ENCODE measurements at regions not wholly inside any gene's neighbourhood (a gene's known extent, or its start where the extent isn't known, plus 50 kb on each side); places are given as distances from the start of the nearest gene placed in this dataset.
"Not testable (repeated sequence)": the region's sequence is repeated elsewhere in the genome, so short reads cannot be mapped to it uniquely, and the experiment has no call there.

DNA sequence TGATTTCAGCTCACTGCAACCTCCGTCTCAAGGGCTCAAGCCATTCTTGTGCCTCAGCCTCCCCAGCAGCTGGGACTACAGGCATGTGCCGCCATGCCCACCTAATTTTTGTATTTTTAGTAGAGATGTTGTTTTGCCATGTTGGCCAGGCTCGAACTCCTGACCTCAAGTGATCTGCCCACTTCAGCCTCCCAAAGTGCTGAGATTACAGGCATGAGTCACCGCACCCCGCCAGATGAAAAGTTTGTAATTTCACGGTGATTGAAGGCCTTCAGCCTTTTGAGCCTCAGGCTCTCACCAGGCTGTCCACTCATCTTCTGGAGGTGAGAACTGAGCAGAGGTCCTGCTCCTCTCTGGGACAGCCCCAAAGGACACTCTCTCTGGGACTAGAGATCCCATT lies 103.2 kb downstream of the HIF1AN start:
- intact Hi-C loops (cut with micrococcal nuclease) = not testable (repeated sequence)

GRCh38 chr10:100642295-100642994 lies 102.9 kb upstream of the PAX2 start:
- intact Hi-C loops (cut with micrococcal nuclease) = no loop called here

- intact Hi-C loops (cut with micrococcal nuclease) = no loop called here
These were observed 100.3 kb upstream of the PAX2 start for GRCh38 chr10:100645091-100645490.

DNA sequence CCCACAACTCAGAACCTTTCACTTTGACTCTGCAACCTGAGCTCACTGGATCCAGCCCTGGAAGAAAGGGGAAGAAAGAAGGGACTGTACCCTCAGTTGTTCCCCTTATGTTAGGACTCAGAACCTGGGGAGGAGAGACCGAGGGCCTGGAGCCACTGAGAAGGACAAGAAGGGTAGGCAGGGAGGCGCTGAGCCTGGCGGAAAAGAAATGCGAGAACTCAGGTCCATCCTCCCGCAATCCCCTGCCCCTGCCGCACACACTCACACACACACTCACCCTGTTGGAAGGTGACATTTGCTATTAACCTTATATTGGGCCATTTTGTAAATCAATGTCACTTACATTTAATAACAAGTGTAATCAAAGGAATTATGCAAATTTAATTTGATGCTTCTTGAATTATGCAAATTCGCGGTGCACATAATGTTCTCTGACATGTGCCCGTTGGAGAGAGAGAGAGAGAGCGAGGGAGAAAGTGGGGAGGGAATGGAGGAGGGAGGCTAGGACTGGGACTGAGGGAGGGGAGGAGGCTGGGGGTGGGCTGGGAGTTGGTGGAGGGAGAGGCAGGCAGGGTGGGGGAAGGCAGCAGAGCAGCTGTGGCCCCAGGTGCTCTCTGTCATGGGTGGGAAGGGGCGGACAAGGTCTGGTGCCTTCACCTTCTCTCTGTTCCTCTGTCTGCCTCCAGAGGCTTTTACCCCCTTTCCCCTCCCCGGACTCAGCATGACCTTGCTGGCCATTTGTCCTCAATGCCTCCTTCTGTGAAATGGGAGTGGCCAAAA lies 99.6 kb upstream of the PAX2 start:
- intact Hi-C loops (cut with micrococcal nuclease) = no loop called here

GRCh38 chr10:100647928-100648327 lies 97.5 kb upstream of the PAX2 start:
- intact Hi-C loops (cut with micrococcal nuclease) = no loop called here

- intact Hi-C loops (cut with micrococcal nuclease) = loop anchor here (10.0 kb wide), 1 partner anchor 494 kb away; no protein-coding TSS in a partner anchor
These were observed 94.7 kb upstream of the PAX2 start for GRCh38 chr10:100650693-100651092.

- intact Hi-C loops (cut with micrococcal nuclease) = loop anchor here (10.0 kb wide), 1 partner anchor 494 kb away; no protein-coding TSS in a partner anchor
These were observed 94.3 kb upstream of the PAX2 start for GRCh38 chr10:100651099-100651498.

GRCh38 chr10:100651916-100652315 lies 93.5 kb upstream of the PAX2 start:
- intact Hi-C loops (cut with micrococcal nuclease) = loop anchor here (10.0 kb wide), 1 partner anchor 493 kb away; no protein-coding TSS in a partner anchor

- intact Hi-C loops (cut with micrococcal nuclease) = loop anchor here (10.0 kb wide), 1 partner anchor 492 kb away; no protein-coding TSS in a partner anchor
These were observed 92.8 kb upstream of the PAX2 start for GRCh38 chr10:100652406-100653135.

GRCh38 chr10:100653238-100653956 lies 92.0 kb upstream of the PAX2 start:
- intact Hi-C loops (cut with micrococcal nuclease) = loop anchor here (10.0 kb wide), 1 partner anchor 491 kb away; no protein-coding TSS in a partner anchor

- intact Hi-C loops (cut with micrococcal nuclease) = loop anchor here (10.0 kb wide), 1 partner anchor 491 kb away; no protein-coding TSS in a partner anchor
These were observed 91.2 kb upstream of the PAX2 start for GRCh38 chr10:100653957-100654781.

DNA sequence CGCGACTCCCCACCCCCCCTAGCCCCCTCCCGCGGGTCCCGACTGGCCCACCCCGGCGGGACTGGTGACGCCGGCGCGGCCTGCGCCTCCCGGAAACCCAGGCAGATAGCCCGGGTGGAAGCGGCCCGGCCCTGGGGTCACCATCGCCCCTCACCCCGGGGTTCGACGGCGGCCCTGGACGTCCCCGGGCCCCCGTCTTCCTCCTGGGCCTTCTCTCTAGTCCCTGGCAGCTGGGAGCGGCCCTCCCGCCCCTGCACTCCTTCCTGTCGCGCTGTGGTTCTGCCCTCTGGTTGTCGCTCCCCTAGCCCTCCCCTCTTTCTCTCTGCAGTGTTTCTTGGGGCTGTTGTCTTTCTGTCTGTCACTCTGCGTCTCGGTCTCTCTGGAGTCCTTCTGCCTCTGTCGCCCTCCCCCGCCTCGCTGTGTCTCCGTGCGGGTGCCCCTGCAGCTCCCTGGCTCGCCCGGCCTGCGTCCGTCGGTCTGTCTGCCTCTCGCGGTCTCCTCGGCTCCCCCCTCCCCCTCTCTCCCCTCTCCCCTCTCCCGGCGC lies 90.5 kb upstream of the PAX2 start:
- intact Hi-C loops (cut with micrococcal nuclease) = loop anchor here (5.0 to 10.0 kb wide), 4 partner anchors 87 to 572 kb away; partner anchors contain the start of gene LBX1

- intact Hi-C loops (cut with micrococcal nuclease) = loop anchor here (5.0 to 10.0 kb wide), 4 partner anchors 87 to 572 kb away; partner anchors contain the start of gene LBX1
These were observed 90.0 kb upstream of the PAX2 start for GRCh38 chr10:100655326-100655759.

DNA sequence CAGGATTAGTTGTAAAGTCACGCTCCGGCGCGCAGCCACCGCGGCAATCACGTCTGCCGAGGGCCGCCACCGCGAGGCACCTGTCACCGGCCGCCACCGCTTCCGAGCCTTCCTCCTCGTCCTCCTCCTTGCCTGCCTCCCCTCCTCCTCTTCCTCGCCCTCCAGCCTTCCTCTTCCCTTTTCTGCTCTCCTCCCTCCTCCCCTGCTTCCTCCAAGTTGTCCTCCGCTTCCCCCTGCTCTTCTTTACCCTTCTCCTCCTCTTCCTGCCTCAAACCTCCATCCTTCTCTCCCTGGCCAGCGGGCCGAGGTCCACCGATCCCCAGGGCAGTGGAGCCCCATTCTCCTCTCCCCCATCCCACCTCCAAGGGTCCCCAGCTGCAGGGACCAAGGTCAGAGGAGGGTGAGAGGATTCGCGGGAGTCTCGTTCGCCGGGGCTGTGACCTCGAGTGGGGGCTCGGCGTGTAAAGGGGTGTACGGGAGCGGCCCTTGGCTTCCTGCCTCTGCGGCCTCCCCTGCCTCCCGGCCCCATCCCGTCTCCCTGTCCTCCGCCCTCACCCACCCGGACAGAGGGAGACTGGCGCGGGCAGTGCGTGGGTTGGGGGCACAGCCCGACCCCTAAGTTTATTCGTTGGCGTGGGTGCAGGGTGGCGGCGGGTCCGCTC lies 89.5 kb upstream of the PAX2 start:
- intact Hi-C loops (cut with micrococcal nuclease) = loop anchor here (5.0 to 10.0 kb wide), 4 partner anchors 86 to 571 kb away; partner anchors contain the start of gene LBX1

DNA sequence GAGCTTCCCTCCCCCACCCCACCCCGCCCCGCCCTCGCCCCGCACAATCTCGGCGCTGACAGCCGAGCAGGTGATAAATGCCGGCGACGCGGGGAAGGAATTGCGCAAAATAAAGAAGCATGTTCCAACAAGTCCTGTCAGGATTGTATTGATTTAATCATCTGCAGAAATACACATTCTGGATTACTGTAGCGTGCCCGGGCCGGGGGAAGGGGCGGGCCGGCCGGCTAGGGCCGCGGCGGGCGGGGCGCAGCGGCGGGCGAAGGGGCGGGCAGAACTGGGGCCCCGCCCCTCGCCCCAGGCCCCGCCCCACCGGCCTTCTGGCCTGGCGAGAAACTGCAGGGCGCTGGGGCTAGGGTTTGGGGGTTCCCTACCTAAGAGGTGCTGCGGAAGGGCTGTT lies 88.9 kb upstream of the PAX2 start:
- intact Hi-C loops (cut with micrococcal nuclease) = loop anchor here (5.0 to 10.0 kb wide), 4 partner anchors 86 to 571 kb away; partner anchors contain the start of gene LBX1

DNA sequence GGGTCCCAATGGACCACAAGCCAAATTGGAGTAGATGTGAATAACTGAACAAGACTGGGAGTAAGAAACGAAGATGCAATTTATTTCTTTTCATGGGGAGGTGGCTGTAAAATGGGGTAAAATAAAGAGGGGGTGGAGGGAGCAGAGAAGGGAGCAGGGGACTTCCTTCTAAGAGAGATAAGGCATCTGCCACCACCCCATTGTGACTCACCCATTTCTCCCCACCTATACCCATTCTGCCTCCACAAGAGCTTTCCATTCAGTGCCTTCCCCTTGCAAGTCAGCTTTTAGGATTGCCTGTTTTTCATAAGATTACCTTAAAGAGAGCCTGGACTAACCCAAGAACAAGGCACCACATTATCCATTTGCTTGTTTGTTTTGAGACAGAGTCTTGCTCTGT lies 87.1 kb upstream of the PAX2 start:
- intact Hi-C loops (cut with micrococcal nuclease) = loop anchor here (5.0 to 10.0 kb wide), 4 partner anchors 84 to 569 kb away; partner anchors contain the start of gene LBX1

- intact Hi-C loops (cut with micrococcal nuclease) = loop anchor here (5.0 to 10.0 kb wide), 4 partner anchors 83 to 568 kb away; partner anchors contain the start of gene LBX1
These were observed 85.9 kb upstream of the PAX2 start for GRCh38 chr10:100659361-100660098.

DNA sequence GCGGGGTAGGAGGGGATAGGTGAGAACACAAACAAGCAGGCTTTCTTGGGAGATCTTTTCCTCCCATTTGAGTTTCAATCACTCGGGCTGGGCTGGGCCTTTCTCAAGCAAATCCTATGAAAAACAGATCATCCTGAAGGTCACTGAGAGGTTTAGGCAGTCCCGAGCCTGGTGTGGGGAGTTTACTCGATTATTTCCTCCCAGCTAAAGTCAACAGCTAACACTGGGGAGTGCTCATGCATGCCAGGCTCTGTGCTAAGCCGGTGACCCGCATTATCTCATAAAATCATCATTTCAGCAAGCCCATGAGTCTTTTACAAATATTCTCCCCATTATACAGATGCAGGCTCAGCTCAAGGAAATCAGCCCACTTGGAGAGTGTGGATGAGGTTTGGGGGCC lies 85.0 kb upstream of the PAX2 start:
- intact Hi-C loops (cut with micrococcal nuclease) = no loop called here
